OCI-LY3 (cell line): ENCODE measurements at regions not wholly inside any gene's neighbourhood (a gene's known extent, or its start where the extent isn't known, plus 50 kb on each side); places are given as distances from the start of the nearest gene placed in this dataset.

Source experiments
- CTCF ChIP-seq: fragments of 200-600, 300-600 bp; sonication (generic); IDR thresholded peaks from 2 replicates; pipeline ENCODE4 v1.5.1; 2014; ENCODE audit warnings: antibody characterized with exemption, low read length, low read depth
- EZH2phosphoT487 ChIP-seq: fragments of 200-600 bp; shearing (Covaris generic); IDR thresholded peaks from 2 replicates; pipeline ENCODE4 v1.6.1; 2018; ENCODE audit warnings: antibody characterized with exemption, mixed run types, low read depth

GRCh38 chr3:39568508-39568907, 101.0 kb downstream of the MOBP start:
- TF ChIP-seq CTCF = no peak
- no peak for TF ChIP-seq EZH2phosphoT487
